Activated gamma-delta T cell (primary cell): ENCODE measurements at regions not wholly inside any gene's neighbourhood (a gene's known extent, or its start where the extent isn't known, plus 50 kb on each side); places are given as distances from the start of the nearest gene placed in this dataset.

Experiments
- DNase-seq: peaks from one replicate; lab custom pipeline; 2025; lab: John Stamatoyannopoulos, UW

DNA sequence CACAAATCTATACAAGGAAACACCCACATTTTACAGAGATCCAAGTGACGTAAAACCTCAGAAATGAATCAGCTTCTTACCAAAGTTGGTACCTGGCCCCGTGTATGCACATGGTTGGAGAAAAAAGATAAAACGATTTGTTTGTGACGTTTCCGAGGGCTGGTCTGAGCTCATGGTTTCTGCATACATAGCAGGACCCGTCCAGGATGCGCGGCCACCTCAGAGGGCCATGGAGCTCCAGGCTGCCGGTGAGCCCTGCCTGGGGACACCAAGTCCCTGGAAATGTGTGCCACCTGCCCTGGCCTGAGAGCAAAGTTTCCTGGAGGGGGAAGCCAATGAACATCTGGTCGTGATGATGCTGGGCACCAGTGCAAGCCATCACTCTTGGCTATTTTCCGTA is 402.6 kb upstream of the MKI67 start:
- no peak for DNase-seq

- DNase-seq, result no peak
Measured at GRCh38 chr10:128529225-128529624, 403.0 kb upstream of the MKI67 start.

- DNase-seq, result no peak
Measured at GRCh38 chr10:128530301-128530700, 404.1 kb upstream of the MKI67 start.

DNA sequence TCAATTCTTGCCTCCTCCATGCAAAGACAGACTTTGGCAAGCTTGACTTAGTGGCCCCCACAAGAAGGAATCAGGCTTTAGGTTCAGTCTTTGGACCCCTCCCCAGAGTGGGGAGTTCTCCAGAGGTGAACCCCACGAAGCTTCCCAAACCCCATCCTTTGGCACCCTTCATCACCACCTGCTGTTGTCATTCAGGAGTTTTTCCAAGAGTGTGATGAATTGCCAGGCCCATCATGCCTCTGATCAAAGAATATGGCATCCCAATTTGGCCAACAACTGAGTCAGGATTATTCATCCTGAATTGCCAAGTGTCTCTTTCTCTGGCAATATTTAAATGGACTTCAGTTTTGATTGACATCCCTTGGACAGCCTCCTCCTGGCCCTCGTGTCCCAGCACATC is 404.7 kb upstream of the MKI67 start:
- no peak for DNase-seq

- no peak for DNase-seq
Measured at GRCh38 chr10:128534686-128535085, 408.5 kb upstream of the MKI67 start.

- no peak for DNase-seq
Measured at GRCh38 chr10:128536259-128536658, 410.0 kb upstream of the MKI67 start.

DNA sequence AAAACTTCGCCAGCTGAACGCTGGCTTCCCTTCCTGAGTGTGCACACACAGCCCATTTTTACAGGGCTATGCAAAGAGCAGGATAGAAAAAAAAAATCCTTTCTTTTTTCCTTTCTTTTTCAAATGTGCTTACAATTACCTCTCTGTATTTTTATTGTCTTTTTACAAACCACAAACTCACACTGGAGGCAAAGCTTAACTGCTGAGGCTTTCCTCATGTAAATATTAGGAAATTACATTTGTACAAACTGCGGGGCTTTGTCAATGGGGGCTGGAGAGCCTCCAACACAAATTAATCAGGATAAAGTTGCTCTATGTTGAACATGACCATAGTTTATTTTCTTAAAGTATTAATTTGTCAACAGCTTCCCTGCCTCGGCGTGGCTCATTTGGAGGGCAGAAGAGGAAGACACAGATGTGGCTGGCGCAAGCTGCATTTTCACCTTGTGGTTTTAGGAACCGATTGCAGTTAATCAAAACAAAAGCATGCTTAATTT is 411.7 kb upstream of the MKI67 start:
- DNase-seq, result no peak

GRCh38 chr10:128538671-128539070 is 412.4 kb upstream of the MKI67 start:
- no peak for DNase-seq

DNA sequence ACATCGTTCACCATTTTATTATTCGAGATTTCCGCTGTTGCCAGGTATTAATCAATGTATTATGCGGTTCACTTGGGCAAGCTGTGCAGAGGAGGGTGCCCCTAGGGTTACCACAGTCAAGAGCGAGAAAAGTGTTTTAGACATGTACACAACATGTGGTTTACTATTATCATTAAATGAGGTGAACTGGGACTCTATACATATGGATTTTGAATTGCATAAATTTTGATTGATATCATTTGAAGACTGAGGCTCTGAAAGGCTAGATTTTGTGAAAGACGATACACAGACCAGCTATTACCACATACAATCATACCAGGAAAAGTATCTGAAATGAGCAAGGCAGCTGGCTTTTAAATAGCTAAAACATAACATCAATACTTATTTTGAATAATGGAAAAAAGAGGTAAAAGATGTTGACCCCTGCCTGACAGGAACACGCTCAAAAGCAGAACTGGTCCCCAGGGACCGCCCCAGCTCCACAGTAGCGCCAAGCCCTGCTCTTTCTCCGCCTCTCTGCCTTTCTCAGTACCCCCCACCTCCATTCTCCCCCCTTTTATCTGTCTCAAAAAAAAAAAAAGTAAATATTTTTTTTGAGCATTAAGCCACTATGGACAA is 413.4 kb upstream of the MKI67 start:
- DNase-seq, result no peak

DNA sequence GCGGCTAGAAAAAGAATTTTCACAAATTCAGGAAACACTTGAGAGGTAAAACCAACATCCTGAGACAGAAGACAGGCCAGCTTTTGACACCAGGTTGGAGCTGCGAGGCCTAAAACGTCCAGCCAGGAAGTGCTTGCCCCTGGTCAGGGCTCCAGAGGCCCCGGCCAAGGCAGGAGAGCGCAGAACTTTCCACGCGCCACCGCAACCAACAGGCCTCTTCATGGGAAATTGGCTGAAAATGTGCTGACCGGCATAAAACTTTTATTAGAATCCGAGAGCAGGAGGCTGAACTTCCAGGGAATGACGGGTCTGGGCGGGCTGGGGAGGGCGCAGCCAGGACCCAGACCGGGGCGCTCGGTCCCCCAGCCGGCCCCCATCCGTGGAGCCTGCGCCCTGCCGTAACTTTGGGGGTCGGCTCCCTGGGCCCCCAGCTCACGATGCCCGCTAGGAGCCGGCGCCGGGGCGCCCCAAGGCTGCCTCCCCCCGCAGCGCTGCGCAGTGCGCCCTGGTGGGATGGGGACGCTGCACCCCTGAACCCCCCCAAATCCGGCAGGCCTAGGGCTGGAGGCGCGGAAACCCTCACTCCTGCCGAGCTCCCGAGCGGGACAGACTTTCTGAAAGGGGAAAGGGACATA is 414.0 kb upstream of the MKI67 start:
- DNase-seq, result no peak

DNA sequence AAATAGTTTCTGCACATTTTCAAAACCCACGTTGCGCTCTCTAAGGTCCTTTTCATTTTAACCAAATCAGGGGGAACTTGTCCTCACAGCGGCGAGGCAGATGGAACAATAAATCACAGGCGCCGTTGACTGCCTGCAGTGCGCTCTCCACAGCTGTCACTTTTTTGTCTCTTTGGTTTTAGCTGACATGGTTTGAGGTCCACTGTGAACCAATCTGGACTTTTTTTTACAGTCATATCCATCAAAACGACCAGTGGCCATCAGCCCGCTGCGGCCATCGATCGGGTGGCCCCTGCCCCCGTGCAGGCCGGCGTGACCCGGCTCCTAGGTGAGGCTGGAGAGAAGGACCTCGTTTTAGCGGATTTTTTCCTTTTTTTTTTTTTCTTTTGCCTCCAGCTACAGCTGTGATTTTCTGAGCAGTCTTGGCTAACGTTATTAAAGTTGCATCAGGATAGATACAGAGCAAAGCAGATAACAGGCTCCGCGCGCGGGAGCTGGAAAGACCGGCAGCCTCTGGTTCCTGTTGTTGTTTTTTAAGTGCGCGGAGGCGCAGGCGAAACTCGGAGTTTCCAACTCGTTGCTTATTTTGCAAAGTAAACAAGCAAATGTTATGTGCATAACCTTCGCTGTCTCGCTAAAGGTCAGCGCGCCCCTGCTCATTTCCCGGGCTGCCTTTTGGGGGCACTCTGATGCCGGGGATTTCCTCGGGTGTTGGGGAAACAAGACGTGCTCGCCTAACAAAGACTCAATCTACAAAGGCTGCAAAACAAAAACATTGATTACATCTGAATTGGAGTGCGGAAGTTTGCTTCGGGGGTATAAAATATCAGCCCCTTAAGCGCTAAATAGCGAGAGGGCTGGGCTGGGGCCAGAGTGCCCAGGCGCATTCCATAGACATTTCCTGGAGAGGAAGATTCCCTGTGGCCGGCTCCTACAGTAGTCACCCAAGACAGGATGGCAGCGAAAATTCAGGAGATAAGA is 414.8 kb upstream of the MKI67 start:
- no peak for DNase-seq

DNA sequence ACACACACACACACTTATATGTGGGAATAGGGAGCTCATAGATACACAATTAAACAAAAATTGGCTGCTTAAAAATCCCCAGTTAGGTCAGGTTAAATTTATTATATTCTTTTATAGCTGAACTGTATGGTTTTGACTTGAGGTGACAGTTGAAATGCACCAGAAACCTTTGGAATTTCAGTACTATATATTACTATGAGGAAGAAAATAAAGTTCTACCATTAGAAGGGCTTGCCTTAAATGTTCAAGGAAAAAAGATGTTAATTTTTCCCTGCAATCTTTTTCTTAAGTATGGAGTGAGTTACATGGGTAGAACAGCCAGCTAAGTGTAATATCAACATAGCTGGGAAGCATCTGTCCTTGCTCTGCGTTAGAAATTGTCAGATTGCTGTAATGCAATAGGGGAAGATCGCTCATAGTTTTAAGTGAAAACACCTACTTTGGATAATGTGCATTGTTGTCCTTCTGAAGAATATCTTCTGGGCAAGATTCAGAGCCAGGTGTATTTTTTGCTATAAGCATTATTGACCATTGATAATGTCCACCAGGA is 415.8 kb upstream of the MKI67 start:
- no peak for DNase-seq

DNA sequence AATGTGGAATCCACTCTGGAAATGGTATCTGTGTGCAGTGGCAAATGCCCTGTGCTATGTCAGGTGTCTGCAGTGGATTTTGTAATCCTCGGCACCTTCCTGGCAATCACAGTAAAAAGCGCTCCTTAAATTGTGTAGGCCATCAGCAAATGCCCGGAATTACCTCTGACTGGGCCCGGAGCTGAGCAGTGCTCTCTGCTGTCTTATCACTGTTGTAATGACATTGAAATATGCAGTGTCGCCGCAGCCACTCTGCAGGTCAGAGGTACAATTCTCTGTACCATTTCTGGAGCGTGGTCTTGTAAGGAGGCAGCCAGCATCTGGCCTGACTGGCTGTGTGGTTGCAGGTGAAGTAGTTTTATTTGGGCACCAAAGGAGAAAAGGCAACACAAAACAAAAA is 416.4 kb upstream of the MKI67 start:
- DNase-seq, result no peak

DNA sequence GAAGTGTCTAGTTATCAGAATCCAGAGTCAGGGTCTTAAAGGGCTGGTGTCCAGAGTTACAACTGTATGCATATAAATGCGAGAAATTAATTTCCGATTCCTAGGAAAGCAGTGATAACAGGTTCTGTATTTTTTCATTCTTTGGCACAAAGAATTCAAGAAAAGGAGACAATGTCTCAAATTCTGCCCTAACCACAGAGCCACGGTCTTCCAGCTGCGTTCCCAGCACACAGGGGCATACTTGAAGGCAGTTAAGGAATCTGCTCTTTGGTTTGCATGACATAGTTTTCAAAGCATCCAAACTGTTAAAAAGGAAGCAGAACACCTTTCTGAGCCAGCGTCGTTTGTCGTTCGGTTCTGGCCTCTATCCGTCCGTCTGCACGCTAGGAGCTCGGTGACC is 416.9 kb upstream of the MKI67 start:
- no peak for DNase-seq

GRCh38 chr10:128545216-128545615 is 419.0 kb upstream of the MKI67 start:
- DNase-seq, result no peak

DNA sequence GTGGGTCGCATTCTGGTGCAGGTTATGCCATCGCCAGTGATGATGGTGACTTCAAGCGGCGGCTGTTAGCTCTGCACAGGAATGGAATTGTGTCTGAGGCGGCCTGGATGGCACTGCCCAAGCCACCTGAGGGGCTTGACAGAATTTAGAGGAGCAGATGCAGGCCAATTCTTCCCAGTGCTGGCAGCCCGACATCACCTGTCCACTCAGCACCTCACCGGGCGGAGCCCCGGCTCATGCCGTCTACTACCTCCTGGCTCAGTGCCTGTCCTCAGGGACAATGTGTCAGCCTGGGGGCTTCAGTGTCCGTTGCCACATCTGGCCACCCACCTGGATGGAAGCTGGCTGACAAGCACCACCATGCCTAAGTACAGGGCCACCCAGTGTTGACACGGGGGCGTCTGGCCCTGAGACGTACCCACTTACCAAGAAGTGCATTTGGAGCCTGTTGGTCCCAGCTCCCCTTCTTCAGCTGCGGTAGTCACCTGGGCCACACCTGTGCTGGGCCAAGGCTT is 420.5 kb upstream of the MKI67 start:
- no peak for DNase-seq

GRCh38 chr10:128549101-128549608 is 422.9 kb upstream of the MKI67 start:
- no peak for DNase-seq

- no peak for DNase-seq
Measured at GRCh38 chr10:128550045-128550444, 423.8 kb upstream of the MKI67 start.

- DNase-seq, result no peak
Measured at GRCh38 chr10:128551475-128551874, 425.3 kb upstream of the MKI67 start.

DNA sequence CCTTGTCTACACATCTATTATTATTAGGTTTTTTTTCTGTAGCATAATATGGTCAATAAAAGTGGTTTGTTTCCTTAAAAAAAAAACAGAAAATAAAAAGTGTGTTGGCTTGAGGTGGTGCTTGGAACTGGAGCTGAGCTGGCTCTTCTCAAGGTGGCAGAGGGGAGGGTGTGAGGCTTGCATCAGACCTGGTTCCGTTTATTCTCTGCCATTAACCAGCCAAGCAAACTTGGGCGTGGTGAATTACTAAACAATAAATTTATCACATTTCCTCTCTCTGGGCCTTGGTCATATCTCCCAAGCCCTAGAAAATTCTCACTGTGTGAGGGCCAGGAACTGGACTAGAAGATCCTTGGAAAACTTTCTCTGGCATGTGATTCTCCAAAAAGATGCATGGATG is 427.5 kb upstream of the MKI67 start:
- no peak for DNase-seq

DNA sequence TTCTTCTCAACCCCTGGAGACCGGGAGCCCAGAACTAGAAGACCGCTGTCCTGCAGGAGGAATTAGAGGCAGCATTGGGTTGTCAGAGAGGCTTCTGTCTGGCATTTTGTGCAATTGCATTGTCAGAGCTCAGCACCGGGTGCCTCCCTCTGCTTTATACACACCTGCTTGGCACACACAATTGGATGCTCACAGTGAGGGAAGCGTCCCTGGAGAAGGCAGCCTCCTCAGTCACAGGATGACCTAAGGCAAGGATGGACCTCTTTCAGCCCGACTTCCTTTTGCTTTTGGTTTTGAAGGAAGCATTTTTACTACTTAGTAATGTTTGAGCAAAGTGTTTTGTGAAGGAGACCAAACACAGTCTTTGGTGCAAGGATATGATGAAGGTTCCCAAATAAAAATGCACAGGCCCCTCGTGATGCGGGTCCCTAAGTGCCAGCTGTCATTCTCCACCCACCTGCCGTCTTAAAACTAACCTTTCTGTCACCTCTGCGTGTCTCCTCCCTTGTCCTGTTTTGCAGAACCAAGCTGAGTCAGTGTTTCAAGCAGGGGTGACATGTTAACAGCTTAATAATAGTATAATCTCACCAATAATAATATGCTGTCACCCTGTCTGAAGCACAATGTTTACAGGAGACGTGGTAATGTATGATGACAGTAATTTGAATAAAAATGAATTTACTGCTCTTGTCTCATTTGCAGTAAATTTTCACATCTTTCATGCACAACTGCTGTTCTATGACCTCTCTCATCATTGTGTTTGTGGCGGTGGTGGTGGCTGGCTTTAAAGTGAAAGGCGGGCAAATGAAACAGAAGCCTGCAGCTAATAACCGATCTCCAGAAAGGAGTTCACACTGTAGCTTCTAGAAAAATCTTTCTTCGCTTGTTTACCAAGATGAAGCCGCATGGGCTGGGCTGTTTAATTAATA is 430.2 kb upstream of the MKI67 start:
- DNase-seq, result no peak
